Esophagus squamous epithelium (tissue), 5 donors: ENCODE measurements at regions not wholly inside any gene's neighbourhood (a gene's known extent, or its start where the extent isn't known, plus 50 kb on each side); places are given as distances from the start of the nearest gene placed in this dataset.
A peak's percentile ranks its signal among the peaks of the same experiment; 100 is the strongest.

Source experiments
- DNase-seq: peaks from one replicate; lab custom pipeline; 2025; lab: John Stamatoyannopoulos, UW
- H3K27ac ChIP-seq, 4 donors: fragments of 200-600 bp; sonication (generic); one replicate each; pipeline ENCODE4 v1.5.1; 2016 to 2019; ENCODE audit warnings: mild to moderate bottlenecking in 1 of 4
- H3K27me3 ChIP-seq, 4 donors: fragments of 200-600 bp; sonication (generic); 1 replicate in 3 of 4; 2 replicates in 1 of 4; pipeline versions ENCODE4 v1.5.1 to v1.6.0; 2017 to 2021; ENCODE audit warnings: antibody characterized with exemption in 1 of 4
- H3K36me3 ChIP-seq, 3 donors: fragments of 200-600 bp; sonication (generic); one replicate each; pipeline ENCODE4 v1.5.1; 2016 to 2019
- H3K4me1 ChIP-seq, 3 donors: fragments of 200-600 bp; sonication (generic); one replicate each; pipeline ENCODE4 v1.5.1; 2017 to 2019
- H3K4me3 ChIP-seq, 4 donors: fragments of 200-600 bp; sonication (generic); 1 replicate in 3 of 4; 2 replicates in 1 of 4; pipeline ENCODE4 v1.5.1; 2016 to 2019; ENCODE audit warnings: mild to moderate bottlenecking in 2 of 4, moderate library complexity in 1 of 4
- H3K9me3 ChIP-seq, 3 donors: fragments of 200-600 bp; sonication (generic); one replicate each; pipeline ENCODE4 v1.5.1; 2016 to 2019
- POLR2A ChIP-seq, 4 donors: fragments of 450-650 bp; IDR thresholded peaks; one replicate each; pipeline ENCODE4 v1.6.1; 2017; ENCODE audit warnings: antibody characterized with exemption in 4 of 4, mild to moderate bottlenecking in 4 of 4, moderate library complexity in 3 of 4
- WGBS, 2 donors: methylation state at CpG; one replicate each; pipeline ENCODE4 v1.1.5; 2018; 5-methylcytosine and 5-hydroxymethylcytosine counted together
- intact Hi-C: fragments of 100-400 bp; cut with DNase I; formaldehyde crosslinking; loops from one replicate; pipeline ENCODE4 v1.15.0; 2022
- TF ChIP-seq, protein P1 (sequence below), 6 experiments: fragments of 450-650 bp in 4 of 6; fragments of 200-600 bp in 2 of 6; sonication (generic) in 2 of 6; IDR thresholded peaks; one replicate each; pipeline ENCODE4 v1.5.1; 2016 to 2019; ENCODE audit warnings: antibody characterized with exemption in 6 of 6, mild to moderate bottlenecking in 4 of 6, moderate library complexity in 4 of 6
- donor health status: DM: yes; HTN: yes; CAD: no.

DNA sequence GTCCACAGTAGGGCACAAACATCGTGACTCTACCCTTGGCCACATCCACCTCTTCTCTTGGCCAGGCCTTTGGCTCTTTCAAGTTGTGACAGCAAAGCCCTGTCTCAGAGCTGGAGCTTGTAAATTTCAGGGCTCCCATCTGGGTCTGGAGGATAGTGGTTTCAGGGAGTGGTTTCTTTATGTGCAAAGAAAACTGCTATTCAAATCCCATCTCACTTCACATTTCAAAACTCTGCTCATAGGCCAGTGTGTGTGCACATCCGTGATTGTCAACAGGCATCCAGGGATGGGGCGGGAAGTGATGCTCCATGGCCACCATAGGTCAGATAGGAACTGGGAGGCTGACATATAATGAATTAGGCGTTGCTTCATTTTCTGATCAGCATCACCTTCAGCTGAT is 107.8 kb upstream of the IL12B start:
- no peak overlapping the region for H3K4me3 ChIP-seq
- no peak for TF ChIP-seq POLR2A (IDR thresholded peaks at IDR 0.05)
- TF ChIP-seq, protein P1, sequence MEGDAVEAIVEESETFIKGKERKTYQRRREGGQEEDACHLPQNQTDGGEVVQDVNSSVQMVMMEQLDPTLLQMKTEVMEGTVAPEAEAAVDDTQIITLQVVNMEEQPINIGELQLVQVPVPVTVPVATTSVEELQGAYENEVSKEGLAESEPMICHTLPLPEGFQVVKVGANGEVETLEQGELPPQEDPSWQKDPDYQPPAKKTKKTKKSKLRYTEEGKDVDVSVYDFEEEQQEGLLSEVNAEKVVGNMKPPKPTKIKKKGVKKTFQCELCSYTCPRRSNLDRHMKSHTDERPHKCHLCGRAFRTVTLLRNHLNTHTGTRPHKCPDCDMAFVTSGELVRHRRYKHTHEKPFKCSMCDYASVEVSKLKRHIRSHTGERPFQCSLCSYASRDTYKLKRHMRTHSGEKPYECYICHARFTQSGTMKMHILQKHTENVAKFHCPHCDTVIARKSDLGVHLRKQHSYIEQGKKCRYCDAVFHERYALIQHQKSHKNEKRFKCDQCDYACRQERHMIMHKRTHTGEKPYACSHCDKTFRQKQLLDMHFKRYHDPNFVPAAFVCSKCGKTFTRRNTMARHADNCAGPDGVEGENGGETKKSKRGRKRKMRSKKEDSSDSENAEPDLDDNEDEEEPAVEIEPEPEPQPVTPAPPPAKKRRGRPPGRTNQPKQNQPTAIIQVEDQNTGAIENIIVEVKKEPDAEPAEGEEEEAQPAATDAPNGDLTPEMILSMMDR (IDR thresholded peaks at IDR 0.05), result no peak
- 60 to 71% methylated on average over 1 to 4 of the region's 4 CpGs for WGBS, 2 donors
- no peaks in the 10 kb centered on the region for H3K9me3 ChIP-seq
- no peak for DNase-seq
- intact Hi-C loops, result no loop called here
- no peaks in the 10 kb centered on the region for H3K36me3 ChIP-seq
- H3K27ac ChIP-seq, result no peak overlapping the region
- H3K27me3 ChIP-seq, result peaks cover 0 to 12% (median 0%) of the 10 kb centered on the region in 4 donors
- peaks cover 0 to 4% (median 0%) of the 10 kb centered on the region in 3 donors for H3K4me1 ChIP-seq

DNA sequence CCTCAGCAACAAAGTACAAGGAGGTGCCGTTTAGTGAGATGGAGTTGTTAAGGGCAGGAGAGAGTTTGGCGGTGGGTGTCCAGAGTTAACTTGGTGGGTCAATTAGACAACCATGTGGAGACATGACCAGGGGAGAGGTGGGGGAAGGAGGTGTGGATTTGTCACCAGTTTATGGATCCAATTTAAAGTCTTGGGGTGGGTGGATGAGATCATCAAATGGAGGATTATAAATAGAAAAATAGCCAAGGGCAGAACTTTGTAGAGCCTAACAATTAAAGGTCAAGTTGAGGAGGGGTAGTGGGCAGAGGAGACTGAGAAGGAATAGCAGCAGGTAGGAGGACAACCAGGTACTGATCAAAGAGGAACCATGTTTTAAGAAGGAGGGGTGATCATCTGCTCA is 108.7 kb upstream of the IL12B start:
- Histone ChIP-seq H3K4me3 (no peak overlapping the region), H3K27me3 (peaks cover 0 to 5% (median 0%) of the 10 kb centered on the region in 4 donors), H3K9me3 (no peaks in the 10 kb centered on the region), H3K27ac (no peak overlapping the region), H3K4me1 (peaks cover 0 to 4% (median 0%) of the 10 kb centered on the region in 3 donors), H3K36me3 (no peaks in the 10 kb centered on the region)
- intact Hi-C loops, result no loop called here
- WGBS, 2 donors, result 83 to 89% methylated on average over 2 of the region's 2 CpGs
- TF ChIP-seq POLR2A (IDR thresholded peaks at IDR 0.05), result no peak
- TF ChIP-seq, protein P1 (IDR thresholded peaks at IDR 0.05), result no peak
- DNase-seq, result no peak

DNA sequence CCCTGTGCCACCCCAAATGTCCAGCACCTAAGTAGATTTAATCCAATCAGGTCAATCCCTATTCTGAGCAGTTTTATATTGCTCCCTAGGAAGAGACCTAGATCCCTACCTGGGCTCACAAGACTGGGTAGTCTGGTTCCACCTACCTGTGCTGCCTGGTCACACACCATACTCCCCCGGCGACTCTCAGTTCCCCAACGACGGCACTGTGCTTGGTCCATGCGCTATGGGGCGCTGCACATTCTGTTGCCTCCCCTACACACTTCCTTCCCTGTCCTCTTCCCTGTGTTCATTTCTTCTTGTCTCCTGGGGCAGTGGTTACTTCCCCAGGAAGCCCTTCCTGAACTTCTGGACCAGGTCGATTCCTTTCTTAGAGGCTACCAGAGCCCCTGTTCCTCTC is 109.9 kb upstream of the IL12B start:
- Histone ChIP-seq H3K4me3 (no peak overlapping the region), H3K36me3 (no peaks in the 10 kb centered on the region), H3K9me3 (no peaks in the 10 kb centered on the region), H3K27me3 (peaks cover 0 to 5% (median 0%) of the 10 kb centered on the region in 4 donors), H3K27ac (no peak overlapping the region), H3K4me1 (peaks cover 0 to 4% (median 0%) of the 10 kb centered on the region in 3 donors)
- WGBS, 2 donors, result 67 to 83% methylated on average over 7 of the region's 7 CpGs
- intact Hi-C loops, result loop anchor here (10.0 kb wide), 1 partner anchor 545 kb away; no protein-coding TSS in a partner anchor
- TF ChIP-seq POLR2A (IDR thresholded peaks at IDR 0.05), result no peak
- TF ChIP-seq, protein P1 (IDR thresholded peaks at IDR 0.05), result no peak
- DNase-seq, result no peak

DNA sequence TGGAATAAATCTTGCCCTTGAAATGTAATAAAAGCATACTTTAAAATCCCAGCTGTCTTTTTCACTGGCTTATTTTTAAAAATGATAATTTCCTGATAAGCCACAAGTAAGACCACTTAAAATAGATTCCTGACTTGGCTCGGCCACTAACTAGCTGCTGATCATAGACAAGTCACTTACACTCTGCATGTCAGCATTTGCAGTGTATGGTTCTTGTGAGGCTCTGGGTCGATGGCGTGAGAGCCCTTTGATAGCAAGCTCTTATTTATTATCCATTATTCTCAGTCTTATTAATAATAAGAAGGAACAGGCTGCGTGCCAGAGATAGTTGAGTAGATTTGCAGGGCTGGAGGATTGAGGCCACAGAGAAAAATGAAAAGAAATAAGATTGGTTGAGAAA is 110.7 kb upstream of the IL12B start:
- peaks cover 0 to 5% (median 0%) of the 10 kb centered on the region in 4 donors for H3K27me3 ChIP-seq
- 72 to 78% methylated on average over 4 of the region's 4 CpGs for WGBS, 2 donors
- peaks cover 0 to 4% (median 0%) of the 10 kb centered on the region in 3 donors for H3K4me1 ChIP-seq
- no peaks in the 10 kb centered on the region for H3K9me3 ChIP-seq
- intact Hi-C loops, result loop anchor here (10.0 kb wide), 1 partner anchor 544 kb away; no protein-coding TSS in a partner anchor
- H3K4me3 ChIP-seq, result no peak overlapping the region
- no peaks in the 10 kb centered on the region for H3K36me3 ChIP-seq
- H3K27ac ChIP-seq, result no peak overlapping the region
- no peak for TF ChIP-seq POLR2A (IDR thresholded peaks at IDR 0.05)
- TF ChIP-seq, protein P1 (IDR thresholded peaks at IDR 0.05), result no peak
- DNase-seq, result no peak

DNA sequence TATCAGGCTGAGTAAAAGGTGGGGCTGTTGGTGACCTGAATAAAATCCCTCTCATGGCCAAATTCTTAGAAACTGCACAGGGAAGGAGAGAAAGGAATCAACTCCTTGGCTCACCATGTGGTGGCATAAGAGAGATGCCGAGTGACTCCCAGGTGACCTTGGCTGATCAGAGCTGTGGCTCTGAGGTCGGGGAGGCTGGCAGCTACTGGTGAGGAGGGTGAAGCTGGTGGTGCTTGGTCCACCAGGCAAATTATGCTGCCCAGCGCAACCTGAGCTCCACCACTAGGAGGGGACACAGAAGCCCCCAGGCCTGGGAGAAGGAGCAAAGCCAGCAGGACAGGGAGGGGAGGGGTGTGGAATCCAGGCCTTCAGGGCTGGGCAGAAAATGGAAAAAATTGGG is 111.2 kb upstream of the IL12B start:
- peaks cover 0 to 1% (median 0%) of the 10 kb centered on the region in 4 donors for H3K27me3 ChIP-seq
- no peaks in the 10 kb centered on the region for H3K36me3 ChIP-seq
- H3K4me1 ChIP-seq, result peaks cover 0 to 4% (median 0%) of the 10 kb centered on the region in 3 donors
- TF ChIP-seq POLR2A (IDR thresholded peaks at IDR 0.05), result no peak
- TF ChIP-seq, protein P1 (IDR thresholded peaks at IDR 0.05), result peak in 1 of 6 experiments; percentile 29
- intact Hi-C loops, result loop anchor here (10.0 kb wide), 1 partner anchor 543 kb away; no protein-coding TSS in a partner anchor
- no peak for DNase-seq
- WGBS, 2 donors, result 50 to 55% methylated on average over 3 of the region's 3 CpGs
- no peak overlapping the region for H3K4me3 ChIP-seq
- H3K27ac ChIP-seq, result no peak overlapping the region
- no peaks in the 10 kb centered on the region for H3K9me3 ChIP-seq
